H54 (cell line): ENCODE measurements at regions not wholly inside any gene's neighbourhood (a gene's known extent, or its start where the extent isn't known, plus 50 kb on each side); places are given as distances from the start of the nearest gene placed in this dataset.

Experiments used
- DNase-seq: peaks from one replicate; pipeline ENCODE4 v3.0.0; 2011; ENCODE audit warnings: low spot score, mixed read lengths; ENCODE audit not compliant: insufficient read length
- FAIRE-seq: peaks from 3 replicates; lab custom pipeline; 2011; peaks lifted over from hg19 to GRCh38; lab: Jason Lieb, UNC
- POLR2A ChIP-seq: IDR thresholded peaks from 2 replicates; pipeline ENCODE4 v1.6.1; 2011; ENCODE audit warnings: low read depth, mild to moderate bottlenecking, low read length

DNA sequence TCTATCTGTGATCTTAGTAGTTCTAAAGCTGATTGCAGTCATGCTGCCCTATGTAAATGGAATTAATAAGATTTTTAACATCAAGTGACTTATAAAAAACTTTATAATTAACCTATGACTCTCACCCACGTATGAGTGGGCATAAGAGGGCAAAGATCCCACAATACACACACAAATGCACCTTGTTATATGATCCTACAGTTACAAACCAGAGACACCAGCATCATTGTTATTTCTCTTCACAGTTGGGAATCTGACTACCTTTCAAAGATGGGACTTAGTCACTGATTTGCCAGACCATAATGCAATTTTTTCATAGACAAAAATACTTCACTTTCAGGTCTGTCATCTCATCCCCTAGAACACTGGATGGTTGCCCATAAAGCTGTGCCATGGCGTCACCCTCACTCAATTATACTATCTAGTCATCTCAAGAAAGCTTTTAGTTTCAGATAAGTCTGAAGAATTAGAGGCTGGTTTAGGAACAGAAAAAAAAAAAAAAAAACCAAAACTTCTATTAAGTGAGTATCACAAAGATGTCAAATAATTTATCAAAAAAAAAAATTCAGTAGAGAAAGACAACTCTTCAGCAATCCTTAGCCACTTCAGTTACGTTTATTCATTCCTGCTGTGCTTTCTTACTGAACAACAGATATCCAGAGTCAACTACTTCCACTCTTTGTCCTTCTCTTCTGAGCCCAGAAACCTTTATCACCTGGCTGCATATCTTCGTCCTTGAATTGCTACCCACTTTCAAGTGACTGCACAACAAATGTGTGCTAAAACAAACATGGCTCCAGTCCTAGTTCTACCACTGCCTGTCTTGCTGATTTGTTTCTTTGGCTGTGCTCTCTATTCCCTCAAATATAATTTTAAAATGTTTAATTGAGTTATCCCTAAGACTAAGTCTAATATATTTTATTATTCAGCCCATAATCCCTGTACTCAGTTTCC is 175.0 kb upstream of the CHRM2 start:
- FAIRE-seq (no peak), DNase-seq (no peak)
- TF ChIP-seq POLR2A = no peak

DNA sequence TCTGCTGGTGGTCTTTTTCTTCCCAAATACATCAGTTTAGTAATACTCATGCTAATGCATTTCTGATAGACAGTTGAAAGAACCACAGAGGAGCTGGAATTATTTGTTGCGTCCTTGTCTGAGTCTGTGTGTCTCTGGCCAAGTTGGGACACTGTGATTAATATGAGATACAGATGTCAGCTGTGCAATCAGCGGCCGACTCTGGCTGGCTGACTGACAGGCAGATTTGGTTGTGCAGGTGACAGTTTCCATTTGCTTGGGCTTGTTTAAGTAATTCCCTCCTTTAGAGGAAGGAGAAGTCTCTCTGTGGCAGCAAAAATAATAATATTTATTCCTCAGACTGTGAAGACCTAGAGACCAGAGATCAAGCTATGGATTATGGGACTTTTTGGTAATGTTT is 176.2 kb upstream of the CHRM2 start:
- DNase-seq = no peak
- no peak for TF ChIP-seq POLR2A
- no peak for FAIRE-seq

DNA sequence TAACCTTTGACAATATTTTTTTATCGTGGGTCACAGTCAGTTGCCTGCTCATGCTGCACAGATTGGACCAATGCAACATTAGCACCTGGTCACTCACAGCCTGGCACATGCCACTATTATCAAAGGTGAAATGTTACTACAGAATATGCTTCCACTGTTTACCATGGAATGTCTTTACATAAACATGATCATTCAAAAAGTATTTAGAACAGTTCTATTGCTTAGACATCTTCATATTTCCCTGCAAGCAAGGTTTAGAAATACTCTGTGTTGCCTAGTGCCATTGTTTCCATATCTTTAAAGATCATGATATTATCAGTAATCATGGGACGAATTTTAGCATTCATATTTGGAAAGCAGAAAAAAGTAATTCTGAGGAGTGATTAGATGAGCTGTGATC is 179.9 kb upstream of the CHRM2 start:
- FAIRE-seq = no peak

DNA sequence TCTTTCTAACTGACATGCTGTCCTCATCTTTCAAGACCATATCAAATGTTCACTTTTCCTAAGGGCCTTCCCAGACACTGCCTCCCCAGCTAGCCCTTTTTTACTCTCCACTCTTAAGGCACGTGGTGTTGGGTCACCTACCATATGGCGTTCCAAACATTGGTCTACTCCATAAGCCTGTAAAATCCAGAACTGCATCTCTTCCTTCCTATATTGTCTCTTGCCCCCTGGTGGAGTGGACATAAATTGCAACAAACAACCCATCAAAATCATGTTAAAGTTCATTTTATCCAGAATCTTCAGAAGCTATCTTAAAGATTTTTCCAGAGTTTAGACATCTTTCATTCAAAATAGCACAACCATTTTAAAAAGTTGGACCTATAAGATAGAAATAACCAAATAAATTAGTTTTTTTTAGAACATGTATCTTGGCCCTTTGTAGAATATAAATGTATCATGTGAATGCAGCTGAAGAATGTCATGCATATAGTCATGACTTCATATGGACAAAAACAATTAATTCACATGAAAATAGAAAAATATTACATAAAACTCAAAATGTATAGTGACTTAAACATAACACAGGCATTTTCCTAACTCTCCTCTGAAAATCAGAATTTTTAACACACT is 180.6 kb upstream of the CHRM2 start:
- no peak for TF ChIP-seq POLR2A
- FAIRE-seq = peak; percentile 52
- DNase-seq = no peak

More for the DNA sequence above, 179.9 kb upstream of the CHRM2 start:
- no peak for TF ChIP-seq POLR2A
- no peak for DNase-seq

DNA sequence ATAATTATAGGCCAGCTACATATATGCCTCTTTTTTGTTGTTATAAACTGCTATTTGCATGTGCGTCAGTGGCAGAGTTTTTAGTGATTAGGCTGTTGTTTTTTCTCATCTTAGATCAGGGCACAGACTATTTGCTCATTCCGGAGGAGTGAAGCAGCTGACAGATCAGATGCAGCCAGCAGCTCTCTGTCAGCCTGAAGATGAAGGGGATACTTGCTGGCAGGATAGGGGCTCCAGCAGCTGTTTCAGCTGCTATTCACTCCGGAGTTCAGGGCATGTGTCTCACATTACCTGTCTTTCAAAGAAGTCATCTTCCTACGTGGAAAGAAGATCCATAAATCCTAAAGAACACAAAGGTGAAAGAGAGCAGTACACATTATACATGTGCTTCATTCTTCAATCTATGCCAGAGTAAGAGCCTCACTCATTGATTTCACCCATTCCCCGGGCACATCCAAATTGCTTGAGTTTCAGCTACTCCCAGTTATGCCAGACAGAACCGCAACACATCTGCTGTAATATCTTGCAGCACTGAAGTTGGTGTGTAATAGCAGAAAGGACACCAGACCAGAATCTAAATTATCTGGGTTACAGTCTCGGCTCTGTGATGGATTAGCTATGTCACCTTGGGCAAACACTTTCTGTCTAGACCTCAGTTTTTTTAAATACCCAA is 182.8 kb upstream of the CHRM2 start:
- no peak for TF ChIP-seq POLR2A
- FAIRE-seq = no peak

DNA sequence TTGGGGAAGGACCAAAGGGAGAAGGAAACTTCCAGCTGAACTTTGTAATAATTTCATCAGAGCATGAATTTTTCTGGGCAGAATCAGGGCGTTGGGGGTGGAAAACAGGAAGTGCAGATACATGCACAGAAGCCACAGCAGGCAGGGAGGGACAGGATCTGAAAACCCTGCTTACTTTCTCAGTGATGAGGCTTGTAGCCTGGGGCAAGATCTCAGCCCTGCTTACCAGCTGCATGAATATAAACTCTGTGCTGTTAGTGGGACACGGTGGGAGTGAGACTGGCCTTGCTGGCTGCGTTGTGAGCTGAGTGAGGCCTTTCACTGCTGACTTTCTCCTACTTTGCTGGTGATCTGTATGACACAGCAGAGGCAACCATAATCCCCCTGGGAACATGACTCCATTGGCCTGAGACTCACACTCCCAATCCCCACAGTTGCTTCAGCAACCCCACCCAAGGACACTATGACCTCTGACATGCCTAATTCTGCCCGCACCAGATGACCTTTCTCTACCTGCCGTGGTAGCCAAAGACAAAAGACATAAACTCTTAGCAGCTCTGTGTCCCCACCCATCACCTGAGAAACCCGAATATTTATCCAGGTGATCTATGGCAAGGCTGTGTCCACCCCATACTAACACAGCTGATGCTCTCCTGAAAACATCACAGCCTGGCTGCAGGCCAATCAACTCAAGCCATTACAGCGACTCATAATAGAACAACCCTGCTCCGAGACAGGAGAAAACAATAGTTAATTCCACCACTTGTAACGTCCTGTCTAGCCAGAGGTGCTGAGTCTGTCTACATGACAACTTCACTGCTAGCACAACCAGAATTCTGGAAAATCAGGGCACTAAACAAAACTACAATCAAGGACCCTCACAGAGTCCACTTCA is 190.7 kb upstream of the CHRM2 start:
- FAIRE-seq (no peak), DNase-seq (no peak)
- no peak for TF ChIP-seq POLR2A

More for the DNA sequence above, 182.8 kb upstream of the CHRM2 start:
- no peak for DNase-seq

DNA sequence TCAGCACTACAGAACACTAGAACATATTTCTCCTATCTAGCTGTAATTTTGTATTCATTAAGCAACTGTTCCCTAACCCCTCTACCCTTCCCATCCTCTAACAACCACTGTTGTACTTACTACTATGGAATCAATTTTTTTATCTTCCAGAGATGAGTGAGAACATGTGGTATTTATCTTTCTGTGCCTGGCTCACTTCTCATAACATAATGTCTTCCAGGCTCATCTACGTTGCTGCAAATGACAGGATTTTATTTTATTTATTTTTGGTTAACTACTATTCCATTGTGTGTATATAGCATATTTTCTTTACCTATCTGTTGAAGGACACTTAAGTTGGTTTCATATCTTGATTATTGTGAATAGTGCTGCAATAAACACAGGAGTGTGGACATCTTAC is 200.9 kb upstream of the CHRM2 start:
- no peak for FAIRE-seq
- DNase-seq = no peak
- no peak for TF ChIP-seq POLR2A

DNA sequence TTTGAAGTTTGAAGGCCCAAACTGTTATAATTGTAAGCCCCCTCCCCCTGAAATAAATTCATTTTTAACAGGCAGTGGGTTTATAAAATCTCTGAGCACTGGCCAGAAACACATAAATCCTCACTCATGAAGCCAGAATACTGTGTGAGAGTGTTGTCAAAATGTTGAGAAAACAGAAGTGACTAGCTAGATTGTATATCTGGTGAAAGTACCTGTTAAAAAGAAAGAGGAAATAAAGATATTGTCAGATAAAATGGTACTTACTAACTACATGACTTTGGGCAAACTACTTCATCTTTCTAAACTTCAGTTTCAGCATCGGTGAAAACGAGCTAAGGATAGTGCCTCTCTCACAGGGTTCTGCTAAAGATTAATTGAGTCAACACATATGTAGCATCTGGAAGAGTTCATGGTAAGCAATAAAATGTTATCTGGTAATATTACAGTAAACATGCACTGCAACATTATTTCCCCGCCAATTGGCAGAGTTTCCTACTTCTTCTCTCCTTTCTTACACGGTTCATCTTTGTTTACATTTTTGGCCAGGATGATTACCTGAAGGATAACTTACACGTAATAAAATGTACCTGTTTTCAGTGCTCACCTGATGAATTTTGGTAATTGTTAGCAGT is 202.5 kb upstream of the CHRM2 start:
- FAIRE-seq (no peak), DNase-seq (no peak)

DNA sequence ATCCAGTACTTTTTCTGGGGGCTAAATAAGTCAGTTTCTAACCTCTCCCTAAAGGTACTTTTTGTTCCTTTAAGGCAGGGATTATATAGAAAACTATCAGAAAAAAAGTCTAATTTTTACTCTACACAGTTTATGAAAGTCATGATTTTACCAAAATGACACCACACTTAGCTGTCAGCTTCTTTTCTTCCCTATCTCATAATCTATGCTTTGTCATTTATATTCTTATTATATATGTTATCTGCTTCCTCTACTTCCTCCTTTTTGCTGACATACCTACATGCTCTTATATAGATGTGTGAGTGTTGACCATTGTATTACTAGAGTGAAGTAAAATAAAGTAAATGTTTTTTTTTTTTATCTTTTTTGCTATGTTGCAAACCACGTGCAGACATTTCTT is 203.9 kb upstream of the CHRM2 start:
- DNase-seq = no peak
- TF ChIP-seq POLR2A = no peak
- FAIRE-seq = no peak

More for the DNA sequence above, 202.5 kb upstream of the CHRM2 start:
- no peak for TF ChIP-seq POLR2A

DNA sequence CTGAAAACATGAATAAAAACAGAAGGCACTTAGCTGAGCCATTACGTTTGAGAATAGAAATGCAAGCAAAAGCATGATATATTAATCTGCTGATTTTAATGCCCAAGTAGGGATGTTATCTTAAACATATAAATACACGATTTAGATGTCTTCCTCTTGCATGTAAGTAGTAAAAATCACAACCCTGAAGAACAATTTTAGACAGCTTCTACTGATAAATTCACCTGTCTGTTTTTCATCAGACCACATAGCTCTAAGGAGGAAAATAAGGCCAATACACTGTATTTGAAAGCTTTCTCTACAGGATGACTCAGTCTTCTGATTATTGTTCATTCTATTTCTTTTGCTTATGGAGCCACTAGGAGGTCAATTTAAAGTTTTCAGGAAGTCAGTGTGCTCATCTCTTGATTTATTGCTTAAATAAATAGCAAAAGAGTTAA is 210.9 kb upstream of the CHRM2 start:
- no peak for DNase-seq
- TF ChIP-seq POLR2A = no peak
- no peak for FAIRE-seq

DNA sequence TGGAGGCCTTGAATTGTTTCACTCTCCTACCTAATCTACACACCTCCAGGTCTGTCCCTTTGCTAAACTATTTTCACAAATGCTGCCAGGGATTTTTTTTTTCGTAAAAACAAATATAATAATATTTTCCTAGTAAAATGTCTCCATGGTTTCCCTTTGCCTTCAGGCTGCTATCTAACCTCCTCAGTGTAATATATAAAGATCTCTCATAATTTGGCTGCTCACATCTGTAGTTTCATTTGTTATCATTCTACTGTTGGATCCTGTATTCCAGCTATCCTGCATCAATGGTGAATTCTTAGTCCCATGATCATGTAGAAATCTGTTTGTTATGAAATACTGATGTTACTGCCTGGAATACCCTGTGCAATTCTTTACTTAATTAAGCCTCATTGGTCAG is 211.9 kb upstream of the CHRM2 start:
- no peak for FAIRE-seq
- no peak for TF ChIP-seq POLR2A
- DNase-seq = no peak

DNA sequence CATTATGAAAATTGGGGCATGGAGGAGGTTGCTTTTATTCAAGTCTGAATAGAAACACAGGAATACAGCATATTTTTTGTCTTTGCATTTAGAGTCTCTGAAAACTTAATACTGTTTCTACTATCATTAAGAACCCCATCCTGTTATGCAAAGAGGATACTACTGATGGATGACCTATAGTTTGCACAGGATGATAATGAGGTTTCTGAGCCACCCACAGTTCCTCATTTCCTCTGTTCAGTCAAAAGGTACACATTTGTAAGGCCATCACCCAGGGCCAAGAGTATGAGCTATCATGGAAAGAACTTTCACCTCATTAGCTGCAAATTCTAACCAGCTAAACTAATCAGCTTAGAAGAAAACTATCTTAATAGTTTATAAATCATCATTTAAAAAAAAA is 213.0 kb upstream of the CHRM2 start:
- no peak for FAIRE-seq
- DNase-seq = no peak
- TF ChIP-seq POLR2A = no peak

DNA sequence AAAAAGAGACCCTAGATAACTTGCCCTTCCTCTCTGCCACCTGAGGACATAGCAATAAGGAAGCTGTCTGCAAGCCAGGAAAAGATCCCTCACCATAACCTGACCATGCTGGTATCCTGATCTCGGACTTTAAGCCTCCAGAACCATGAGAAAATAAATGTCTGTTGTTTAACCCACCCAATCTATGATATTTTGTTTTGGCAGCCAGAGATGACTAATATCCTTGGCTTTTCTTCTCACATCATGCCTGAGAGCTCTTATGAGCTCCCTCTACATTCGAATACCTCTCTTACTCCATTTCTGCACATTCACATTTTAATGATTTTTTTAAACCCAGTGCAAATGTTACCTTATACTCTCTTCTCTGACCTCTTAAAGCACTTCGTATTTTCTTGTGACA is 214.0 kb upstream of the CHRM2 start:
- DNase-seq (no peak), FAIRE-seq (no peak)
- TF ChIP-seq POLR2A = no peak
